MM.1S (cell line): ENCODE measurements at regions not wholly inside any gene's neighbourhood (a gene's known extent, or its start where the extent isn't known, plus 50 kb on each side); places are given as distances from the start of the nearest gene placed in this dataset.

Experiments used
- EZH2 ChIP-seq: fragments of 300-600 bp; sonication (generic); optimal IDR thresholded peaks from 2 replicates; pipeline ENCODE3; 2017; ENCODE audit warnings: low read depth, mild to moderate bottlenecking, antibody characterized with exemption, low read length, mixed read lengths
- TF ChIP-seq, protein P1 (sequence below): fragments of 300-600 bp; sonication (generic); IDR thresholded peaks from 2 replicates; pipeline ENCODE4 v1.5.1; 2016; ENCODE audit warnings: antibody characterized with exemption, low read length, mixed read lengths

DNA sequence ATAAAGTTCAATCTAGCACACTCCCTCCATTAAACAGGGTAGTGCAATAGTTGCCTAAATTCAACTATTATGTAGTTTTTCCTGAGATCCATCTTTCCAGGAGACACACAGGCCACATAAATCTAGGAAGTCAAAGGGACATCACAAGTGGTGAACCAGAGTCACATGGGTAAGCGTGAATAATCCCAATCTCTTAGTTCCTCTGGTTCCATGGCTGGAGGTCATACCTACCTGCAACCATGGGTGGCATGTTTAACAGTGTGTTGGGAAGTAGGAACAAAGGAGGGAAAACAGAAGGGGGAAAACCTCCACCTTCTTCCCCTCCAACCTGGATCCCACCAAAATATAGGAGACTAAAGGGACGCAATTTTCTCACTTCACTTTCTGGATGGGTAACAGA is 2651.6 kb downstream of the ARAP2 start:
- TF ChIP-seq, protein P1, sequence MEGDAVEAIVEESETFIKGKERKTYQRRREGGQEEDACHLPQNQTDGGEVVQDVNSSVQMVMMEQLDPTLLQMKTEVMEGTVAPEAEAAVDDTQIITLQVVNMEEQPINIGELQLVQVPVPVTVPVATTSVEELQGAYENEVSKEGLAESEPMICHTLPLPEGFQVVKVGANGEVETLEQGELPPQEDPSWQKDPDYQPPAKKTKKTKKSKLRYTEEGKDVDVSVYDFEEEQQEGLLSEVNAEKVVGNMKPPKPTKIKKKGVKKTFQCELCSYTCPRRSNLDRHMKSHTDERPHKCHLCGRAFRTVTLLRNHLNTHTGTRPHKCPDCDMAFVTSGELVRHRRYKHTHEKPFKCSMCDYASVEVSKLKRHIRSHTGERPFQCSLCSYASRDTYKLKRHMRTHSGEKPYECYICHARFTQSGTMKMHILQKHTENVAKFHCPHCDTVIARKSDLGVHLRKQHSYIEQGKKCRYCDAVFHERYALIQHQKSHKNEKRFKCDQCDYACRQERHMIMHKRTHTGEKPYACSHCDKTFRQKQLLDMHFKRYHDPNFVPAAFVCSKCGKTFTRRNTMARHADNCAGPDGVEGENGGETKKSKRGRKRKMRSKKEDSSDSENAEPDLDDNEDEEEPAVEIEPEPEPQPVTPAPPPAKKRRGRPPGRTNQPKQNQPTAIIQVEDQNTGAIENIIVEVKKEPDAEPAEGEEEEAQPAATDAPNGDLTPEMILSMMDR = no peak
- TF ChIP-seq EZH2 = no peak
